22Rv1 (cell line): ENCODE measurements at regions not wholly inside any gene's neighbourhood (a gene's known extent, or its start where the extent isn't known, plus 50 kb on each side); places are given as distances from the start of the nearest gene placed in this dataset.

Source experiments
- ZFX ChIP-seq: fragments of 450-650 bp; IDR thresholded peaks from 2 replicates; pipeline ENCODE4 v1.6.1; 2017; ENCODE audit warnings: antibody characterized with exemption, borderline replicate concordance
- TF ChIP-seq, protein P1 (sequence below): fragments of 450-650 bp; IDR thresholded peaks from 2 replicates; pipeline ENCODE4 v1.5.1; 2017; ENCODE audit warnings: mild to moderate bottlenecking

DNA sequence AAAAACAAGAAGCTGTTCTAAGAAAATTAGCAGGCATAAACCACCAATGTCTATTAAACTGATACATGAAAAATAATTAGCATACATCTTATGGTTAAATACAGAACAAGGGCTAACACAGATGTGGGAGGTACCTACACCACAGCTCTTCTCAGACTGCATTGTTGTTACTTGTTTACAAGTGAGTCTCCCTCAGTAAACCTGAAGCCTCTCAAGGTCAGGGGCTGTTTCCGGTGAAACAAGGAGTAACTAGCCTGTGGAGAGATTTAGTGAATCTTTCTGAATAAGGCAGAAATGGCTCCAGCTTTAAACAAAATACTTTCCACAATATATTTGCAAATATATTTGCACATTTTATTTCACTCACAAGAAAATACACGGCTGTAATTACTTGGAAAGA is 244.0 kb downstream of the FIGN start:
- TF ChIP-seq, protein P1, sequence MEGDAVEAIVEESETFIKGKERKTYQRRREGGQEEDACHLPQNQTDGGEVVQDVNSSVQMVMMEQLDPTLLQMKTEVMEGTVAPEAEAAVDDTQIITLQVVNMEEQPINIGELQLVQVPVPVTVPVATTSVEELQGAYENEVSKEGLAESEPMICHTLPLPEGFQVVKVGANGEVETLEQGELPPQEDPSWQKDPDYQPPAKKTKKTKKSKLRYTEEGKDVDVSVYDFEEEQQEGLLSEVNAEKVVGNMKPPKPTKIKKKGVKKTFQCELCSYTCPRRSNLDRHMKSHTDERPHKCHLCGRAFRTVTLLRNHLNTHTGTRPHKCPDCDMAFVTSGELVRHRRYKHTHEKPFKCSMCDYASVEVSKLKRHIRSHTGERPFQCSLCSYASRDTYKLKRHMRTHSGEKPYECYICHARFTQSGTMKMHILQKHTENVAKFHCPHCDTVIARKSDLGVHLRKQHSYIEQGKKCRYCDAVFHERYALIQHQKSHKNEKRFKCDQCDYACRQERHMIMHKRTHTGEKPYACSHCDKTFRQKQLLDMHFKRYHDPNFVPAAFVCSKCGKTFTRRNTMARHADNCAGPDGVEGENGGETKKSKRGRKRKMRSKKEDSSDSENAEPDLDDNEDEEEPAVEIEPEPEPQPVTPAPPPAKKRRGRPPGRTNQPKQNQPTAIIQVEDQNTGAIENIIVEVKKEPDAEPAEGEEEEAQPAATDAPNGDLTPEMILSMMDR, result no peak
- no peak for TF ChIP-seq ZFX
